Adrenal gland (tissue), 5 donors: ENCODE measurements at regions not wholly inside any gene's neighbourhood (a gene's known extent, or its start where the extent isn't known, plus 50 kb on each side); places are given as distances from the start of the nearest gene placed in this dataset.

Experiments
- CTCF ChIP-seq, 6 experiments: fragments of 450-650 bp in 4 of 6; fragments of 200-600 bp in 2 of 6; sonication (generic) in 1 of 6; IDR thresholded peaks; 1 replicate in 5 of 6; 2 replicates in 1 of 6; pipeline versions ENCODE4 v1.5.1 to v1.8.0; 2016 to 2021; ENCODE audit warnings: antibody characterized with exemption in 6 of 6, mild to moderate bottlenecking in 2 of 6, moderate library complexity in 1 of 6
- POLR2A ChIP-seq, 2 donors: fragments of 450-650 bp; IDR thresholded peaks; one replicate each; pipeline ENCODE4 v1.6.1; 2017; ENCODE audit warnings: antibody characterized with exemption in 2 of 2, mild to moderate bottlenecking in 2 of 2, moderate library complexity in 1 of 2
- donor health status: DM: no; HTN: no; CAD: no.

- TF ChIP-seq CTCF (IDR thresholded peaks at IDR 0.05) (no peak), POLR2A (IDR thresholded peaks at IDR 0.05) (no peak)
These were observed 114.3 kb downstream of the DLEU7 start for GRCh38 chr13:50729177-50729576.
